ENCODE measurements at regions not wholly inside any gene's neighbourhood (a gene's known extent, or its start where the extent isn't known, plus 50 kb on each side); places are given as distances from the start of the nearest gene placed in this dataset.

DNA sequence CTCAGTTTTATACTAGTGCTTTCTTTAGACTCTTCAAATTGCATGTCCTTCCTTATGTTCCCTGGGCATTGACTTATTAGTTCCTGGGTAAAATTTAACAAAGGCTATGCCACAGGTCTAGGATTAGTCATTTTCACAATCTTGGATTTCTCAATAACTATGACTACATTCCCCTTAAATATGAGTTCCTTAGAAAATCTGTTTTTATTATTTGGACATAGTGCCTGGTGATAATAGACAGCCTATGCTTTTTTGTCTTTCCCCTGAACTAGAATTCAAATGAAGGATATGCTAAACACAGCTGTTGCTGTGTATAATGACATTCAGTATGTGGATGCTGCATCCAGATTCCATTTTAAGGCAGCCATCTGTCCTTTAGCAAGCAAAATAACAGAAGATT is 1252.8 kb upstream of the GJE1 start:
- DNase-seq (ENCODE audit: low spot score): no peak
- H3K9me3 ChIP-seq: no peaks in the 10 kb centered on the region
- no peaks in the 10 kb centered on the region for H3K27me3 ChIP-seq
- no peaks in the 10 kb centered on the region for H3K36me3 ChIP-seq
- TF ChIP-seq, protein P1, sequence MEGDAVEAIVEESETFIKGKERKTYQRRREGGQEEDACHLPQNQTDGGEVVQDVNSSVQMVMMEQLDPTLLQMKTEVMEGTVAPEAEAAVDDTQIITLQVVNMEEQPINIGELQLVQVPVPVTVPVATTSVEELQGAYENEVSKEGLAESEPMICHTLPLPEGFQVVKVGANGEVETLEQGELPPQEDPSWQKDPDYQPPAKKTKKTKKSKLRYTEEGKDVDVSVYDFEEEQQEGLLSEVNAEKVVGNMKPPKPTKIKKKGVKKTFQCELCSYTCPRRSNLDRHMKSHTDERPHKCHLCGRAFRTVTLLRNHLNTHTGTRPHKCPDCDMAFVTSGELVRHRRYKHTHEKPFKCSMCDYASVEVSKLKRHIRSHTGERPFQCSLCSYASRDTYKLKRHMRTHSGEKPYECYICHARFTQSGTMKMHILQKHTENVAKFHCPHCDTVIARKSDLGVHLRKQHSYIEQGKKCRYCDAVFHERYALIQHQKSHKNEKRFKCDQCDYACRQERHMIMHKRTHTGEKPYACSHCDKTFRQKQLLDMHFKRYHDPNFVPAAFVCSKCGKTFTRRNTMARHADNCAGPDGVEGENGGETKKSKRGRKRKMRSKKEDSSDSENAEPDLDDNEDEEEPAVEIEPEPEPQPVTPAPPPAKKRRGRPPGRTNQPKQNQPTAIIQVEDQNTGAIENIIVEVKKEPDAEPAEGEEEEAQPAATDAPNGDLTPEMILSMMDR (IDR thresholded peaks at IDR 0.05): no peak
- H3K27ac ChIP-seq: no peak overlapping the region
- no peaks in the 10 kb centered on the region for H3K4me1 ChIP-seq
- no peak overlapping the region for H3K4me3 ChIP-seq

DNA sequence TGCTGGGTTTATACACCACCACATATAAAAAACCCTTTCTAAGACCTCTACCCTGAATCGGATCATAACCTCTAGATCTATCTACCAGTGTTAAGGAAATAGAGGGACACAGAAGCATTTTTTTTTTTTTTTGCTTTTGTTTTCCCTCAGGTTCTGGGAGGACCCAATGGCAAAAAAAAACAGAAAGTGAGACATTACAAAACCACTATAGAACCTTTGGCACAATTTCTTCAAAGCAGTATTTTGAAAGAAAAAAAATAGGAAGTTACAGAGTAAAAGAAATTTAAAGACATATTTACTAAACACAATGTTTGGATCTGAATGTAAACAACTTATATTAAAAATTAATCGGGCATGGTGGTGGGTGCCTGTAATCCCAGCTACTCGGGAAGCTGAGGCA is 1258.7 kb upstream of the GJE1 start:
- H3K27me3 ChIP-seq: no peaks in the 10 kb centered on the region
- H3K27ac ChIP-seq: no peak overlapping the region
- TF ChIP-seq, protein P1 (IDR thresholded peaks at IDR 0.05): no peak
- no peak for DNase-seq (ENCODE audit: low spot score)
- no peaks in the 10 kb centered on the region for H3K36me3 ChIP-seq
- no peaks in the 10 kb centered on the region for H3K4me1 ChIP-seq
- no peaks in the 10 kb centered on the region for H3K9me3 ChIP-seq
- H3K4me3 ChIP-seq: no peak overlapping the region

DNA sequence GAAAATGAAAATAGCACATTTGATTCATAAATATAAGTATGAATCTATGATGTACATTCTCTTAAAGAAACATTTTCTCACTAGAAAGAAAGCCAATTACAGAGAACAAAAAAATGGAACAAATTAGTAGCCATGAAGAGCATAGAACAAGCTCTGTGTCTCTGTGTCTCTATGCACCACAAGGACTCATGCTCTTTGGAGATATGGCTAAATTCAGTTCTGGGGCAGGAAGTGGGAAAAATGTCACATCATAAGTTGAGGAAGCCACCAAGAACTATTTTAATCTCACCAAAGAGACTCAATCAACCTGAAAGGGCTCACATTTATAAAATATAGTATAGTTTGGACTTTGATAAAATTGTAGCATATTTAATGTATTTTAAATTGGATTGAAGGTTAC is 1259.8 kb upstream of the GJE1 start:
- no peak overlapping the region for H3K4me3 ChIP-seq
- H3K36me3 ChIP-seq: no peaks in the 10 kb centered on the region
- no peak for DNase-seq (ENCODE audit: low spot score)
- no peaks in the 10 kb centered on the region for H3K4me1 ChIP-seq
- H3K27me3 ChIP-seq: no peaks in the 10 kb centered on the region
- H3K9me3 ChIP-seq: no peaks in the 10 kb centered on the region
- no peak overlapping the region for H3K27ac ChIP-seq
- TF ChIP-seq, protein P1 (IDR thresholded peaks at IDR 0.05): no peak

DNA sequence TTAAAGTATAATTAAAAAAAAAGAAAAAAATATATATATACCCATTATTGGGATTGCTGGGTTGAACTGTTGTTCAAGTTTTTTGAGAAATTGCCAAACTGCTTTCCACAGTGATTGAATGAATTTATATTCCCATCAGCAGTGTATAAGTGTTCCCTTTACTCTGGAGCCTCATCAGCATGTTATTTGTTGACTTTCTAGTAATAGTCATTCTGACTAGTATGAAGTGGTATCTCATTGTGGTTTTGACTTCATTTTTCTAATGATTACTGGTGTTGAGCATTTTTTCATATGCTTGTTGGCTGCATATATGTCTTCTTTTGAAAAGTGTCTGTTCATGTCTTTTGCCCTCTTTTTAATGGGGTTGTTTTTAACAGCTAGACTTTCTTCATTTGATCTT is 1260.8 kb upstream of the GJE1 start:
- Histone ChIP-seq H3K27ac (no peak overlapping the region), H3K4me1 (no peaks in the 10 kb centered on the region), H3K27me3 (no peaks in the 10 kb centered on the region)

DNA sequence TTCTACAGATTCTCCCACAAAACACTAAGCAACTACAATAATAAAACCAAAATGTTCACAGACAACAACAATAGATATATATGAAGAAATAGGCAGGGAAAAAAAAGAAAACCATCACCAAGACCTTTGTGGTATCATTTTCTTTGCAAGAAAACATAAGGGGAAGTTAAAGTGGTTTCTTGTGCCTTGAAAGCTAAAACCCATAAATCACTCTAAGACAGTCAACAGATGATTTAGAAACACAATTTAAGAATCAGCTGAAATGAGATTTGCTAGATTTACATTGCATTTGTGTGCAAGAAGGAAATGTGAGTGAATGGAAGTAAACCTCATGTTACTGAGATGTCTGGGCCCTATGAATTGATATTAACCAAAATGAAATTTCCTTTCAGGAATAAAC is 1265.4 kb upstream of the GJE1 start:
- H3K4me1 ChIP-seq: no peaks in the 10 kb centered on the region
- H3K36me3 ChIP-seq: no peaks in the 10 kb centered on the region
- TF ChIP-seq, protein P1 (IDR thresholded peaks at IDR 0.05): no peak
- H3K27me3 ChIP-seq: no peaks in the 10 kb centered on the region
- no peaks in the 10 kb centered on the region for H3K9me3 ChIP-seq
- H3K27ac ChIP-seq: no peak overlapping the region
- no peak for DNase-seq (ENCODE audit: low spot score)
- H3K4me3 ChIP-seq: no peak overlapping the region

More for the DNA sequence above, 1260.8 kb upstream of the GJE1 start:
- DNase-seq (ENCODE audit: low spot score): no peak
- no peaks in the 10 kb centered on the region for H3K9me3 ChIP-seq
- H3K4me3 ChIP-seq: no peak overlapping the region
- TF ChIP-seq, protein P1 (IDR thresholded peaks at IDR 0.05): no peak
- no peaks in the 10 kb centered on the region for H3K36me3 ChIP-seq

DNA sequence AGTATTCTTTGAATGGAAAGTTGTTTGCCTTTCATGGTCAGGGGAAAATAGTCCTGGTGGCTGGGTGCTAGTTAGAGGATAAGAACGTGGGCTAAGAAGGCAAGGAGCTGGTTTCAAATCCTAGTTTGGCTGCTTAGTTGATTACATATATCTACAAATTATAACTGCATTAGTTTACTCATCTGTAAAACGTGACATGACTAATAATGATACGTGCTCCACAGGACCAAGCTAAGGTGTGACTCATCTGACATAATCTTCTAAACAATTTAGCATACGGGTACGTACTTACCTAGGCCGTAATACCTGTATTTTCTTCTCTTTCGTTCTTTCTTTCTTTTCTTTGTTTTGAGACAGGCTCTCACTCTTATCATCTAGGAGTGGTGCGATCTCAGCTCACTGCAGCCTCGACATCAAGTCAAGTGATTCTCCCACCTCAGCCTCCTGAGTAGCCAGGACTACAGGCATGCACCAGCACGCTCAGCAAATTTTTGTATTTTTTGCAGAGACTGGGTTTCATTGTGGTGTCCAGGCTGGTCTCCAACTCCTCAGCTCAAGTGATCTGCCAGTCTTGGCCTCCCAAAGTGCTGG is 1274.2 kb upstream of the GJE1 start:
- Histone ChIP-seq H3K4me3 (no peak overlapping the region), H3K9me3 (no peaks in the 10 kb centered on the region), H3K4me1 (peaks cover 0 to 14% of the 10 kb centered on the region in 2 donors), H3K36me3 (no peaks in the 10 kb centered on the region), H3K27ac (peak overlapping the region in 1 of 2 donors; percentile 26), H3K27me3 (no peaks in the 10 kb centered on the region)
- no peak for DNase-seq (ENCODE audit: low spot score)
- TF ChIP-seq, protein P1 (IDR thresholded peaks at IDR 0.05): no peak

Measured in right atrium auricular region (tissue), 2 donors.